H1 (cell line): ENCODE measurements at regions not wholly inside any gene's neighbourhood (a gene's known extent, or its start where the extent isn't known, plus 50 kb on each side); places are given as distances from the start of the nearest gene placed in this dataset.

Source experiments
- CTCF ChIA-PET: fragments of 300-600 bp; sonication (Branson Sonifier 250); formaldehyde crosslinking; loops from one replicate; lab custom pipeline; 2021; ENCODE audit not compliant: partially characterized antibody; lab: Charles Lee
- POLR2A ChIA-PET: fragments of 300-600 bp; sonication (Branson Sonifier 250); formaldehyde crosslinking; loops from one replicate; lab custom pipeline; 2021; ENCODE audit warnings: inconsistent platforms; ENCODE audit not compliant: partially characterized antibody; lab: Charles Lee
- DNase-seq, 2 experiments: peaks; one replicate each; pipeline versions ENCODE4 v3.0.0 to v3.0.0-alpha.2; 2010 to 2022; ENCODE audit warnings: low spot score in 2 of 2, low read depth in 1 of 2, mixed read lengths in 1 of 2
- FAIRE-seq: peaks from 2 replicates; lab custom pipeline; 2011; peaks lifted over from hg19 to GRCh38; lab: Jason Lieb, UNC
- H2AFZ ChIP-seq: 2 replicates; pipeline ENCODE4 v1.8.1; 2012; ENCODE audit warnings: low read length, inconsistent platforms
- H2AK5ac ChIP-seq: 2 replicates; pipeline ENCODE4 v1.6.1; 2013; ENCODE audit warnings: low read depth, low read length
- H2BK120ac ChIP-seq: replicated peaks from 2 replicates; pipeline ENCODE3; 2013; ENCODE audit warnings: low read depth, low read length, inconsistent platforms
- H2BK12ac ChIP-seq: 2 replicates; pipeline ENCODE4 v1.6.1; 2013; ENCODE audit warnings: low read depth, low read length
- H2BK15ac ChIP-seq: 2 replicates; pipeline ENCODE4 v1.6.1; 2013; ENCODE audit warnings: low read length
- H2BK20ac ChIP-seq: 2 replicates; pipeline ENCODE4 v1.6.1; 2013; ENCODE audit warnings: low read length
- H2BK5ac ChIP-seq: 2 replicates; pipeline ENCODE4 v1.6.1; 2013; ENCODE audit warnings: low read depth, low read length
- H3K14ac ChIP-seq: 2 replicates; pipeline ENCODE4 v1.6.1; 2013; ENCODE audit warnings: inconsistent platforms; ENCODE audit not compliant: insufficient read length
- H3K18ac ChIP-seq: 2 replicates; pipeline ENCODE4 v1.6.1; 2013; ENCODE audit warnings: low read length; ENCODE audit errors: extremely low read depth
- H3K23ac ChIP-seq: 2 replicates; pipeline ENCODE4 v1.6.1; 2013; ENCODE audit warnings: inconsistent platforms; ENCODE audit not compliant: insufficient read length
- H3K23me2 ChIP-seq: 2 replicates; pipeline ENCODE4 v1.6.1; 2013; ENCODE audit warnings: low read depth, low read length
- H3K27ac ChIP-seq: 2 replicates; pipeline ENCODE4 v1.6.1; 2011; ENCODE audit warnings: low read depth, low read length, inconsistent platforms
- H3K27me3 ChIP-seq, 4 experiments: replicated peaks in 1 of 4; 1 replicate in 1 of 4; 2 replicates in 3 of 4; pipeline versions ENCODE4 v1.6.1 to v1.8.1; 2011 to 2013; ENCODE audit warnings: low read length in 3 of 4, mild to moderate bottlenecking in 3 of 4, inconsistent platforms in 2 of 4, mixed read lengths in 2 of 4, moderate library complexity in 1 of 4; ENCODE audit not compliant: control insufficient read depth in 3 of 4, insufficient read depth in 3 of 4; ENCODE audit errors: extremely low read depth in 1 of 4
- H3K36me3 ChIP-seq, 4 experiments: 2 replicates each; pipeline versions ENCODE4 v1.6.1 to v1.8.1; 2011 to 2013; ENCODE audit warnings: mild to moderate bottlenecking in 4 of 4, low read length in 3 of 4, moderate library complexity in 2 of 4, control low read depth in 1 of 4, inconsistent platforms in 1 of 4; ENCODE audit not compliant: insufficient read depth in 4 of 4, control insufficient read depth in 2 of 4
- H3K4ac ChIP-seq: replicated peaks from 2 replicates; pipeline ENCODE3; 2013; ENCODE audit warnings: low read length, low read depth, mixed read lengths, inconsistent platforms; ENCODE audit not compliant: insufficient read length
- H3K4me1 ChIP-seq, 4 experiments: replicated peaks in 1 of 4; 1 replicate in 1 of 4; 2 replicates in 3 of 4; pipeline versions ENCODE4 v1.6.1 to v1.8.1; 2011 to 2013; ENCODE audit warnings: low read length in 3 of 4, inconsistent platforms in 2 of 4, mixed read lengths in 1 of 4; ENCODE audit not compliant: insufficient read depth in 4 of 4, control insufficient read depth in 3 of 4
- H3K4me2 ChIP-seq, 2 experiments: 2 replicates each; pipeline versions ENCODE4 v1.6.1 to v1.8.1; 2011 to 2013; ENCODE audit warnings: low read depth in 2 of 2, low read length in 2 of 2, control low read depth in 1 of 2, inconsistent platforms in 1 of 2, mild to moderate bottlenecking in 1 of 2; ENCODE audit not compliant: insufficient read depth in 1 of 2
- H3K4me3 ChIP-seq, 4 experiments: fragments of 200-600, 300-600 bp in 1 of 4; sonication (generic), shearing (Covaris generic), sonication (Bioruptor Twin) in 1 of 4; 2 replicates each; pipeline versions ENCODE4 v1.5.1 to v1.8.1; 2011 to 2016; ENCODE audit warnings: low read length in 4 of 4, low read depth in 3 of 4, control low read depth in 2 of 4, inconsistent platforms in 2 of 4, mild to moderate bottlenecking in 2 of 4, mixed read lengths in 1 of 4, moderate library complexity in 1 of 4; ENCODE audit not compliant: insufficient read depth in 2 of 4; ENCODE audit errors: extremely low read depth in 1 of 4
- H3K56ac ChIP-seq: replicated peaks from 2 replicates; pipeline ENCODE3; 2013; ENCODE audit warnings: low read depth, mild to moderate bottlenecking, mixed read lengths, low read length, inconsistent platforms; ENCODE audit not compliant: insufficient read length
- H3K79me1 ChIP-seq: 2 replicates; pipeline ENCODE4 v1.6.1; 2013; ENCODE audit warnings: low read depth, low read length, control low read depth
- H3K79me2 ChIP-seq, 2 experiments: 2 replicates each; pipeline versions ENCODE4 v1.6.1 to v1.8.1; 2012 to 2013; ENCODE audit warnings: low read length in 2 of 2, mild to moderate bottlenecking in 2 of 2, inconsistent platforms in 1 of 2; ENCODE audit not compliant: insufficient read depth in 2 of 2, control insufficient read depth in 1 of 2
- H3K9ac ChIP-seq, 4 experiments: replicated peaks in 1 of 4; 1 replicate in 1 of 4; 2 replicates in 3 of 4; pipeline versions ENCODE4 v1.6.1 to v1.8.1; 2011 to 2013; ENCODE audit warnings: low read depth in 3 of 4, low read length in 3 of 4, control low read depth in 2 of 4, mild to moderate bottlenecking in 2 of 4, moderate library complexity in 2 of 4, inconsistent platforms in 1 of 4; ENCODE audit errors: extremely low read depth in 1 of 4
- H3K9me3 ChIP-seq, 2 experiments: 2 replicates each; pipeline versions ENCODE4 v1.6.1 to v1.8.1; 2012 to 2013; ENCODE audit warnings: mild to moderate bottlenecking in 2 of 2, moderate library complexity in 2 of 2, control low read depth in 1 of 2, inconsistent platforms in 1 of 2, low read depth in 1 of 2, low read length in 1 of 2, mixed read lengths in 1 of 2; ENCODE audit not compliant: insufficient read depth in 2 of 2
- H4K20me1 ChIP-seq, 2 experiments: replicated peaks in 1 of 2; 2 replicates each; pipeline versions ENCODE3 to v1.8.1; 2011 to 2013; ENCODE audit warnings: inconsistent platforms in 2 of 2, low read length in 2 of 2, mild to moderate bottlenecking in 1 of 2; ENCODE audit not compliant: insufficient read depth in 2 of 2, control insufficient read depth in 1 of 2
- H4K5ac ChIP-seq: 2 replicates; pipeline ENCODE4 v1.6.1; 2013; ENCODE audit warnings: low read length, low read depth, mixed read lengths, inconsistent platforms; ENCODE audit not compliant: insufficient read length
- H4K8ac ChIP-seq: 2 replicates; pipeline ENCODE4 v1.8.0; 2013; ENCODE audit warnings: mild to moderate bottlenecking, moderate library complexity, low read length, inconsistent platforms; ENCODE audit not compliant: insufficient read depth; ENCODE audit errors: extremely low read depth
- H4K91ac ChIP-seq: replicated peaks from 2 replicates; pipeline ENCODE3; 2013; ENCODE audit warnings: low read length, mixed read lengths, inconsistent platforms; ENCODE audit not compliant: insufficient read length
- HDAC6 ChIP-seq: IDR thresholded peaks from one replicate; pipeline ENCODE4 v1.7.1; 2012; ENCODE audit warnings: low read depth, mild to moderate bottlenecking, inconsistent platforms, low read length, moderate library complexity
- KDM4A ChIP-seq: IDR thresholded peaks from one replicate; pipeline ENCODE4 v1.7.1; 2012; ENCODE audit warnings: low read depth, mild to moderate bottlenecking, moderate library complexity, low read length, inconsistent platforms; ENCODE audit not compliant: severe bottlenecking
- SIRT6 ChIP-seq: IDR thresholded peaks from one replicate; pipeline ENCODE4 v1.7.1; 2012; ENCODE audit warnings: low read length, inconsistent platforms
- SP2 ChIP-seq: IDR thresholded peaks from 2 replicates; pipeline ENCODE4 v1.6.1; 2012; ENCODE audit warnings: mild to moderate bottlenecking, low read length, inconsistent platforms
- SP4 ChIP-seq: IDR thresholded peaks from 2 replicates; pipeline ENCODE4 v1.6.1; 2012; ENCODE audit warnings: low read length, inconsistent platforms
- SRF ChIP-seq: IDR thresholded peaks from 2 replicates; pipeline ENCODE4 v1.6.1; 2011; ENCODE audit warnings: mild to moderate bottlenecking, low read depth, low read length, moderate library complexity
- TAF7 ChIP-seq: optimal IDR thresholded peaks from 2 replicates; pipeline ENCODE3; 2011; ENCODE audit warnings: low read depth, mild to moderate bottlenecking, inconsistent platforms, low read length, moderate library complexity, borderline replicate concordance
- WGBS, 2 experiments: shearing (Covaris generic) in 1 of 2; methylation state at CpG; one replicate each; pipeline versions ENCODE4 v1.1.6 to v1.1.7; 2013 to 2015; ENCODE audit warnings: low lambda C conversion rate in 2 of 2, mixed read lengths in 2 of 2, inconsistent platforms in 1 of 2, low coverage in 1 of 2, missing lambda C conversion rate in 1 of 2; ENCODE audit not compliant: insufficient replicate concordance in 2 of 2, insufficient coverage in 1 of 2, insufficient read length in 1 of 2; ENCODE audit errors: extremely low coverage in 1 of 2, missing lambda C conversion rate in 1 of 2; 5-methylcytosine and 5-hydroxymethylcytosine counted together

GRCh38 chr10:131731780-131732630 is 168.8 kb upstream of the PPP2R2D start:
- no peak for DNase-seq
- no peaks in the 10 kb centered on the region for H3K36me3 ChIP-seq
- 0 out of 2 replicates have a peak overlapping the region, but pooled peaks have one; percentile 77 for H2BK12ac ChIP-seq
- H2BK15ac ChIP-seq, result no peak overlapping the region
- no peak overlapping the region for H2BK20ac ChIP-seq
- H3K56ac ChIP-seq, result no peak overlapping the region
- no peak for TF ChIP-seq HDAC6
- TF ChIP-seq SRF, result no peak
- TF ChIP-seq SIRT6, result no peak
- TF ChIP-seq SP4, result no peak
- TF ChIP-seq TAF7, result no peak
- TF ChIP-seq SP2, result no peak
- TF ChIP-seq KDM4A, result no peak
- TF ChIP-seq, all 59 proteins: peak for 0
- no peak overlapping the region for H3K27ac ChIP-seq
- no peak overlapping the region for H4K8ac ChIP-seq
- no peak overlapping the region for H3K9ac ChIP-seq
- no peaks in the 10 kb centered on the region for H3K79me1 ChIP-seq
- no peaks in the 10 kb centered on the region for H4K20me1 ChIP-seq
- H4K91ac ChIP-seq, result no peak overlapping the region
- no peaks in the 10 kb centered on the region for H3K23me2 ChIP-seq
- no peak overlapping the region for H3K23ac ChIP-seq
- H3K14ac ChIP-seq, result no peak overlapping the region
- H3K4ac ChIP-seq, result no peak overlapping the region
- H2AK5ac ChIP-seq, result peak overlapping the region; percentile 91
- peaks cover 6 to 9% of the 10 kb centered on the region in 2 experiments for H3K9me3 ChIP-seq
- no peak overlapping the region for H2AFZ ChIP-seq
- no peak overlapping the region for H3K4me3 ChIP-seq
- H3K79me2 ChIP-seq, result no peaks in the 10 kb centered on the region
- no peak overlapping the region for H4K5ac ChIP-seq
- no peak overlapping the region for H3K4me2 ChIP-seq
- ChIA-PET POLR2A (interaction anchor here (1.4 kb wide), 1 partner anchor 17 kb away, joined by 4 read pairs; no protein-coding TSS in a partner anchor), CTCF (interaction anchor here (1.2 kb wide), 1 partner anchor 162 kb away, joined by 4 read pairs; no protein-coding TSS in a partner anchor)
- H2BK5ac ChIP-seq, result peak overlapping the region; percentile 84; the same call in 1 of the 2 replicates
- FAIRE-seq, result no peak
- H2BK120ac ChIP-seq, result no peak overlapping the region
- H3K18ac ChIP-seq, result no peak overlapping the region
- WGBS, 2 experiments, result 89% methylated on average over 9 of the region's 9 CpGs; no CpG with 5 or more reads in 1 of the 2 experiments
- H3K27me3 ChIP-seq, result peaks cover 0 to 11% (median 6%) of the 10 kb centered on the region in 4 experiments; a peak in 4 of 7 replicates
- H3K4me1 ChIP-seq, result peaks cover 0 to 11% (median 2%) of the 10 kb centered on the region in 4 experiments; a peak in 1 of 7 replicates
